ENCODE measurements at regions not wholly inside any gene's neighbourhood (a gene's known extent, or its start where the extent isn't known, plus 50 kb on each side); places are given as distances from the start of the nearest gene placed in this dataset.
"Not testable (repeated sequence)": the region's sequence is repeated elsewhere in the genome, so short reads cannot be mapped to it uniquely, and the experiment has no call there.

DNA sequence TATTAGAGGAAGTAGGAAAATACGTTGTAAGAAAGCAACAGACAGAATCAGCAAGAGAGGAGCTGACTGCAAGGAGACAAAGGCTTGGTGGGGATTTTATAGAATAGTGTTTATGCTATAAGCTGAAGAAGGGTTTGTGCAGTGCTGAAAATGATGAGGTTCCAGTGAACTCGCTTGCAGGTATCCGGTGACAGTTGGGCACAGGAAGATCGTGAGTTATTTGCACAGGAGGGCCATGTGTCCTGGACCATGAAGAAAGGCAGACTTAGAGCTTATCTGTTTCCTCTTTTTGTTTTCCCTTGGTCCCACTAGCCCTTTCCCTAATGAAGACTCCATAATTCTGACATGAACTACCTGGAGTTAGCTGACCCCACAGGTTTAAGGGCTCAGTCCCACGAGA is 61.4 kb downstream of the NXNL2 start:
- no peak for DNase-seq (ENCODE audit: extremely low read depth, low read depth)
- TF ChIP-seq, protein P1, sequence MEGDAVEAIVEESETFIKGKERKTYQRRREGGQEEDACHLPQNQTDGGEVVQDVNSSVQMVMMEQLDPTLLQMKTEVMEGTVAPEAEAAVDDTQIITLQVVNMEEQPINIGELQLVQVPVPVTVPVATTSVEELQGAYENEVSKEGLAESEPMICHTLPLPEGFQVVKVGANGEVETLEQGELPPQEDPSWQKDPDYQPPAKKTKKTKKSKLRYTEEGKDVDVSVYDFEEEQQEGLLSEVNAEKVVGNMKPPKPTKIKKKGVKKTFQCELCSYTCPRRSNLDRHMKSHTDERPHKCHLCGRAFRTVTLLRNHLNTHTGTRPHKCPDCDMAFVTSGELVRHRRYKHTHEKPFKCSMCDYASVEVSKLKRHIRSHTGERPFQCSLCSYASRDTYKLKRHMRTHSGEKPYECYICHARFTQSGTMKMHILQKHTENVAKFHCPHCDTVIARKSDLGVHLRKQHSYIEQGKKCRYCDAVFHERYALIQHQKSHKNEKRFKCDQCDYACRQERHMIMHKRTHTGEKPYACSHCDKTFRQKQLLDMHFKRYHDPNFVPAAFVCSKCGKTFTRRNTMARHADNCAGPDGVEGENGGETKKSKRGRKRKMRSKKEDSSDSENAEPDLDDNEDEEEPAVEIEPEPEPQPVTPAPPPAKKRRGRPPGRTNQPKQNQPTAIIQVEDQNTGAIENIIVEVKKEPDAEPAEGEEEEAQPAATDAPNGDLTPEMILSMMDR (IDR thresholded peaks at IDR 0.05; ENCODE audit: low read depth, low read length): no peak

DNA sequence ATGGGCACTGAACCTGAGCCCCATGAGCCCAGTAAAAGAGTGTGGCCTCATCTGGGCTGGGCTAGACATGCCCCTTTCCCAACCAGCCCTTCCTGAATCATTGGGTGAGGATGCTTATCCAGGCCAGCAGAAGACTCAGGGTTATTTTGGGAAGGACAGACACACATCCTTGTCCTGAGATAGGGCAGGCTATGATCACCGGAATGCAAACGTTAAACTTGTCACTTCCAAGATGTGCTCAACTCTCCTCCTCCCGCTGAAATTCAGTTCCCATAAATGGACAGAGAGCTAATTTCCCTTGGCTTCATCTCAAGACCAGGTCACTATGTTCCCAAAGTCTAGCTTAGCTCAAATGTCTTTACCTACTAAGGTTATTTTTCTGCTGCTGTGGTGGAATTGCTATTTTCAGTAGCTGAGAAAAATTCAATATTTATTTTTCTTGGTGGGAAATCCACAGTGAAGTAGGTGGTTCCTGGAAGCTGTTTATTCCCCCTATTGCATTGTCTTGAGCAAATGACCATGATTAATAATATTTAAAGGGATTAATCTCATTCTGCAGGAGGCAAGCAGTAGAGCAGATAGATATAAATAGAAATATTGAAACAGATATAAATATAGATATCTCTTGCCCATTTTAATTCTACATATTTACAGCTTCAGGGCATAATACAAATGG is 70.0 kb downstream of the NXNL2 start:
- DNase-seq (ENCODE audit: extremely low read depth, low read depth): no peak
- TF ChIP-seq, protein P1 (IDR thresholded peaks at IDR 0.05; ENCODE audit: low read depth, low read length): no peak

DNA sequence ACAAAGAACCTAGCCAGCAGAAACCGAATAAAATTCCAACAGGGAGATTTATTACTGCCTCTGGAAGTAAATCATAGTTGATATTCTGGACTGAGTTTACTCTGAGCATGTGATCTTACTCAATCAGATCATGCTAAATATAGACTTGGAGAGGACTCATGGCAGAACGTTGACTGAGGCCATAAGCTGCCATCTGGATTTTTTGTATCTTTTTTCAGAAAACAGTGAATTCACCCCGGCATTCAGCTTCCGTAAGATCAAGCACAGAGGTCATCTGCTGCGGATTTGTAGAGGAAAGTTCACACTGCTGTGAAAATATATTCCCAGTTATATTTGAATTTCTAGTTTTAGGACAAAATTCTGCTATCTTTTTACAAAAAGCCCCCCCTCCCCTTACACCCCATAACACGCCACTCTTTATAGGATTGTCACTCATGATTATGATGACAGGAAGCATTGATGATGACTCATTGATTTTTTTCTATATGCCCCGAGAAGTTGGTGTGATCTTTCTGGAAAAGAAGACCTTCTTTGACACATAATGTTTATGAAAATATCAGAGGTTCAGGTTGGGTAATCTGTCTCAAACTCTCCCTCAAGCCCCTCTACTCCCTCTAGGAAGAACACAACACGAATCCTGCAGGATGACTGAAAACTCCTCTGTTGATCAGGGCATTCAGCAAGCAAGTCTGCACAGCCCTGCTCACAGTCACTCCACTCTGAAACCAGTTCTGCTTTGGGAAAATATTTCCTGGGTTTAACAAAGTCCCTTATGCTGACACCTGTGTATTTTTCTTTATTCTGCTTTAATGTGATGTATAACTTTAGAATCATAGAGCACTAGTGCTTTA is 70.8 kb downstream of the NXNL2 start:
- peak; percentile 10 for DNase-seq (ENCODE audit: extremely low read depth, low read depth)
- TF ChIP-seq, protein P1 (IDR thresholded peaks at IDR 0.05; ENCODE audit: low read depth, low read length): no peak

DNA sequence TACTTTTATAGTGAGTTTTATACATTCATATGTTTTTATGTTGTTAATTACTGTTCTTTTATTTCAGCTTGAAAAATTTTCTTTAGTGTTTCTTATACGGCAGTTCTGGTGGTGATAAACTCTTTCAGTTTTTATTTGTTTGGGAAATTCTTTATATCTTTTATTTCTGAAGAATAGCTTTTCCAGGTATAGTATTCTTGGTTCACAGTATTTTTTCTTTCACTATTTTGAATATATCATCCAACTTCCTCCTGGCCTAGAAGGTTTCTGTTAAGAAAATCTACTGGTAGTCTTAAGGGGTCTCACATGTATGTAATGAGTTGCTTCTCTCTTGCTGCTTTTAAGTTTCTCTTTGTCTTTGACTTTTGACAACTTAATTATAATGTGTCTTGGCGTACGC is 79.4 kb downstream of the NXNL2 start:
- no peak for DNase-seq (ENCODE audit: extremely low read depth, low read depth)
- TF ChIP-seq, protein P1 (IDR thresholded peaks at IDR 0.05; ENCODE audit: low read depth, low read length): no peak

DNA sequence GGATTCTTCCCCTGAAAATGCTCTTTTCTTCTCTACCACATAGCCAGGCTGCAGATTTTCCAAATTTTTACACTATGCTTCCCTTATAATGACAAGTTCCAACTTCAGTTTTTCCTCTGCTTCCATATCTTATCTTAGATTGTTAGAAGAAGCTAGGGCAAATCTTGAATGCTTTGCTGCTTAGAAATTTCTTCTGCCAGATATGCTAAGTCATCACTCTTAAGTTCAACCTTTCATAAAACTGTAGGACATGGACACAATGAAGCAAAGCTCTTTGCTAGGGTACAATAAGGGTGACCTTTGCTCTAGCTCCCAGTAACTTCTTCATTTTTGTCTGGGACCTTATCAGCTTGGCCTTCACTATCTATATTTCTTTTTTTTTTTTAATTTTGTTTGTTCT is 88.7 kb downstream of the NXNL2 start:
- DNase-seq (ENCODE audit: extremely low read depth, low read depth): no peak
- TF ChIP-seq, protein P1 (IDR thresholded peaks at IDR 0.05; ENCODE audit: low read depth, low read length): no peak

DNA sequence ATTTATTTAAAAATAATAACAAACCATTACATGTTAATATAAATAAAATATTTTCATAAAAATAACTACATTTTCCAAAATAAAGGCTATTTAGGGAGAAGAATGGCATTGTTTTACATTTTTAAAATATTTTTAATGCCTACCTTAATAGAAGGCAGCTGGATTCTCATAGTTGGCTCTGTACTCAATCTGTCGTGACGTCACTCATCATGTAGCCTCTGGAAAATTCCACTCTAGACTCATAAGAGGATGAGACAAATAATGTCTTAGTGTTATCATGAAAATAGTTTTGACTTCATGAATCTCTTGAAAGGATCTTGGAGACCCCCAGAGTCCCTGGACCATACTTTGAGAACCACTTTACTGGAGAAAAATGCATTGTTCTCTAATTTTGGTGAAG is 93.1 kb downstream of the NXNL2 start:
- no peak for DNase-seq (ENCODE audit: extremely low read depth, low read depth)
- TF ChIP-seq, protein P1 (IDR thresholded peaks at IDR 0.05; ENCODE audit: low read depth, low read length): no peak

DNA sequence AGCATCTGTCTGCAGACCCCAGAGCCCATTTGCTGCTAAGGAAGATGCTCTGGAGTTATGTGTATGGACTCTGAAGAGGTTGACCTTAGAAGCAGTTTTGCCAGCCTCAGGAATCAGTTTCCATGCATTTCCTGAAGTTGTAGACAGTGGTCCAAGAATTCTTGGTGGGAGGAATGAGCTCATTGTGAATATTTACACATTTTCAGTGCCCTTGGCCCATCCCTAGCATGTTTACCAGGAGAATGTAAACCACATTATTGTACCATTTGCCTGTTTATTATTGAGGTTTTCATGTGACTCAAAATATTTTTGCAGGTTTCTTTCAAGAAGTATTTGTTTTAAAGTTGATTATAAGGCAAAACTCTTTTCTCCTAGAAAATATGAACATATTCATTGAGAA is 93.8 kb downstream of the NXNL2 start:
- TF ChIP-seq, protein P1 (IDR thresholded peaks at IDR 0.05; ENCODE audit: low read depth, low read length): no peak
- no peak for DNase-seq (ENCODE audit: extremely low read depth, low read depth)

DNA sequence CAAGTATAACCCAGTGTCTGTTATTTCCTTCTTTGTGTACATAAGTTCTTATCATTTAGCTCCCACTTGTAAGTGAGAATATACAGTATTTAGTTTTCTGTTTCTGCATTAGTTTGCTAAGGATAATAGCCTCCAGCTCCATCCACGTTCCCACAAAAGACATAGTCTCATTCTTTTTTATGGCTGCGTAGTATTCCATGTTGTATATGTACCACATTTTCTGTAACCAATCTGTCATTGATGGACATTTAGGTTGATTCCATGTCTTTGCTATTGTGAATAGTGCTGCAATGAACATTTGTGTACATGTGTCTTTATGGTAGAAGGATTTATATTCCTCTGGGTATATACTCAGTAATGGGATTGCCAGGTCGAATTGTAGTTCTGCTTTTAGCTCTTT is 95.6 kb downstream of the NXNL2 start:
- DNase-seq (ENCODE audit: extremely low read depth, low read depth): not testable (repeated sequence)
